CD14-positive monocyte (primary cell): ENCODE measurements at regions not wholly inside any gene's neighbourhood (a gene's known extent, or its start where the extent isn't known, plus 50 kb on each side); places are given as distances from the start of the nearest gene placed in this dataset.

Experiments used
- DNase-seq, 3 donors: peaks; one replicate each; pipeline ENCODE4 v3.0.0-alpha.2; 2011 to 2022
- H2AFZ ChIP-seq: 2 replicates; pipeline ENCODE4 v1.6.0; 2012; ENCODE audit warnings: mild to moderate bottlenecking, low read depth, low read length, inconsistent platforms; ENCODE audit not compliant: insufficient read depth, poor library complexity, severe bottlenecking
- H3K27ac ChIP-seq, 2 donors: 1 replicate in 1 of 2; 2 replicates in 1 of 2; pipeline ENCODE4 v1.5.1; 2012 to 2013; ENCODE audit warnings: low read length in 2 of 2, control low read depth in 1 of 2, inconsistent platforms in 1 of 2, low read depth in 1 of 2, mild to moderate bottlenecking in 1 of 2
- H3K27me3 ChIP-seq, 2 donors: one replicate each; pipeline versions ENCODE4 v1.6.0 to v1.6.1; 2011 to 2013; ENCODE audit warnings: low read length in 2 of 2; ENCODE audit not compliant: control insufficient read depth in 2 of 2, insufficient read depth in 2 of 2
- H3K36me3 ChIP-seq, 2 donors: replicated peaks in 1 of 2; 1 replicate in 1 of 2; 2 replicates in 1 of 2; pipeline versions ENCODE4 v1.5.1 to v1.6.1; 2012 to 2013; ENCODE audit warnings: low read length in 2 of 2, control low read depth in 1 of 2, inconsistent platforms in 1 of 2, mild to moderate bottlenecking in 1 of 2; ENCODE audit not compliant: insufficient read depth in 2 of 2, control insufficient read depth in 1 of 2
- H3K4me1 ChIP-seq, 2 donors: 1 replicate in 1 of 2; 2 replicates in 1 of 2; pipeline versions ENCODE4 v1.5.1 to v1.6.1; 2012 to 2013; ENCODE audit warnings: low read length in 2 of 2, control low read depth in 1 of 2, inconsistent platforms in 1 of 2, mild to moderate bottlenecking in 1 of 2, moderate library complexity in 1 of 2; ENCODE audit not compliant: insufficient read depth in 2 of 2, control insufficient read depth in 1 of 2
- H3K4me2 ChIP-seq: replicated peaks from 2 replicates; pipeline ENCODE3; 2012; ENCODE audit warnings: low read length, moderate library complexity, mild to moderate bottlenecking; ENCODE audit not compliant: poor library complexity, severe bottlenecking; ENCODE audit errors: extremely low read depth
- H3K4me3 ChIP-seq, 3 experiments: fragments of 200-600 bp in 1 of 3; sonication (generic) in 1 of 3; replicated peaks in 1 of 3; 1 replicate in 2 of 3; 2 replicates in 1 of 3; pipeline ENCODE4 v1.5.1; 2011 to 2013; ENCODE audit warnings: low read length in 3 of 3, mild to moderate bottlenecking in 3 of 3, control low read depth in 2 of 3, low read depth in 2 of 3, inconsistent platforms in 1 of 3, moderate library complexity in 1 of 3
- H3K79me2 ChIP-seq: 2 replicates; pipeline ENCODE4 v1.6.0; 2012; ENCODE audit warnings: mild to moderate bottlenecking, control low read depth, inconsistent platforms, low read length, moderate library complexity; ENCODE audit not compliant: insufficient read depth
- H3K9ac ChIP-seq: 2 replicates; pipeline ENCODE4 v1.6.0; 2017; ENCODE audit warnings: low read length, mild to moderate bottlenecking; ENCODE audit not compliant: insufficient read depth, poor library complexity, severe bottlenecking
- H3K9me3 ChIP-seq, 2 donors: replicated peaks in 1 of 2; 1 replicate in 1 of 2; 2 replicates in 1 of 2; pipeline versions ENCODE4 v1.5.1 to v1.6.1; 2012 to 2013; ENCODE audit warnings: low read length in 2 of 2, control low read depth in 1 of 2; ENCODE audit not compliant: control insufficient read depth in 1 of 2, insufficient read depth in 1 of 2
- H4K20me1 ChIP-seq: 2 replicates; pipeline ENCODE4 v1.6.0; 2012; ENCODE audit warnings: mild to moderate bottlenecking, low read length, control low read depth, moderate library complexity; ENCODE audit not compliant: insufficient read depth
- H3K27ac Mint-ChIP-seq, 7 donors: one replicate each; pipeline ENCODE4 v1.8.0; 2020; ENCODE audit warnings: mild to moderate bottlenecking in 7 of 7, mixed read lengths in 7 of 7, moderate library complexity in 6 of 7, inconsistent platforms in 2 of 7
- H3K27me3 Mint-ChIP-seq, 3 donors: one replicate each; pipeline ENCODE4 v1.8.0; 2021 to 2022; ENCODE audit warnings: low read depth in 3 of 3, mild to moderate bottlenecking in 3 of 3, mixed read lengths in 3 of 3, moderate library complexity in 3 of 3, inconsistent platforms in 1 of 3
- H3K36me3 Mint-ChIP-seq, 2 donors: one replicate each; pipeline ENCODE4 v1.8.0; 2020; ENCODE audit warnings: mixed read lengths in 2 of 2, inconsistent platforms in 1 of 2, mild to moderate bottlenecking in 1 of 2
- H3K4me1 Mint-ChIP-seq: one replicate; pipeline ENCODE4 v1.8.0; 2020; ENCODE audit warnings: mild to moderate bottlenecking, mixed read lengths
- H3K4me3 Mint-ChIP-seq, 2 donors: one replicate each; pipeline ENCODE4 v1.8.0; 2020; ENCODE audit warnings: mild to moderate bottlenecking in 2 of 2, mixed read lengths in 2 of 2, moderate library complexity in 1 of 2
- H3K9me3 Mint-ChIP-seq, 7 donors: one replicate each; pipeline ENCODE4 v1.8.0; 2020 to 2022; ENCODE audit warnings: mixed read lengths in 7 of 7, mild to moderate bottlenecking in 6 of 7, moderate library complexity in 6 of 7, inconsistent platforms in 2 of 7
- WGBS: methylation state at CpG from one replicate; pipeline ENCODE4 v1.1.5; 2013; ENCODE audit warnings: missing lambda C conversion rate; ENCODE audit not compliant: insufficient coverage; 5-methylcytosine and 5-hydroxymethylcytosine counted together
- intact Hi-C, 2 donors: fragments of 100-400 bp; cut with micrococcal nuclease; formaldehyde crosslinking; loops; one replicate each; pipeline versions ENCODE4 v1.15.0 to v1.15.1; 2023
- TF ChIP-seq, protein P1 (sequence below): fragments of 200-600 bp; IDR thresholded peaks from one replicate; pipeline ENCODE4 v1.8.0; 2022; ENCODE audit warnings: antibody characterized with exemption, mild to moderate bottlenecking

DNA sequence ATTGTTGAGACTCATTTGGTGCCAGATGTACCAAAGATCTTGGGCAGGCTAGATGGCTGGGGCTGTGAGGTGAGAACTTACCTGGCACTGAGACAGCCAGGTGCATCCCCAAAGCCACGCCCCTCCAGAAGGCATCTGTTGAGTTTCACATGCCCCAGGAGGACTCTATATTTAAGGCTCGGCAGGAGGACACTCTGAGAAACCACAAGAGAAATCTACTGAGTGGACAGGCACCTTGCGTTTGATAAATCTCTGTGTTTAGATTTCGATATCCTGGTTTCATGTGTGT lies 197.9 kb upstream of the ZNF536 start:
- peaks cover 4 to 19% (median 8%) of the 10 kb centered on the region in 7 donors for H3K9me3 Mint-ChIP-seq
- H3K4me3 Mint-ChIP-seq: no peak overlapping the region
- no peak overlapping the region for H3K27ac ChIP-seq
- H3K9ac ChIP-seq: no peak overlapping the region
- no peak overlapping the region for H2AFZ ChIP-seq
- no peaks in the 10 kb centered on the region for H3K4me1 ChIP-seq
- no peak overlapping the region for H3K4me2 ChIP-seq
- H3K27ac Mint-ChIP-seq: no peak overlapping the region
- no peaks in the 10 kb centered on the region for H3K27me3 ChIP-seq
- 100% methylated on average over 1 of the region's 4 CpGs for WGBS
- no peak for DNase-seq
- H3K79me2 ChIP-seq: no peaks in the 10 kb centered on the region
- no peaks in the 10 kb centered on the region for H4K20me1 ChIP-seq
- H3K36me3 Mint-ChIP-seq: no peaks in the 10 kb centered on the region
- H3K36me3 ChIP-seq: no peaks in the 10 kb centered on the region
- peaks cover 4 to 12% of the 10 kb centered on the region in 2 donors for H3K9me3 ChIP-seq
- H3K4me3 ChIP-seq: no peak overlapping the region
- H3K27me3 Mint-ChIP-seq: peaks cover 2% of the 10 kb centered on the region in 3 donors
- no peaks in the 10 kb centered on the region for H3K4me1 Mint-ChIP-seq
- TF ChIP-seq, protein P1, sequence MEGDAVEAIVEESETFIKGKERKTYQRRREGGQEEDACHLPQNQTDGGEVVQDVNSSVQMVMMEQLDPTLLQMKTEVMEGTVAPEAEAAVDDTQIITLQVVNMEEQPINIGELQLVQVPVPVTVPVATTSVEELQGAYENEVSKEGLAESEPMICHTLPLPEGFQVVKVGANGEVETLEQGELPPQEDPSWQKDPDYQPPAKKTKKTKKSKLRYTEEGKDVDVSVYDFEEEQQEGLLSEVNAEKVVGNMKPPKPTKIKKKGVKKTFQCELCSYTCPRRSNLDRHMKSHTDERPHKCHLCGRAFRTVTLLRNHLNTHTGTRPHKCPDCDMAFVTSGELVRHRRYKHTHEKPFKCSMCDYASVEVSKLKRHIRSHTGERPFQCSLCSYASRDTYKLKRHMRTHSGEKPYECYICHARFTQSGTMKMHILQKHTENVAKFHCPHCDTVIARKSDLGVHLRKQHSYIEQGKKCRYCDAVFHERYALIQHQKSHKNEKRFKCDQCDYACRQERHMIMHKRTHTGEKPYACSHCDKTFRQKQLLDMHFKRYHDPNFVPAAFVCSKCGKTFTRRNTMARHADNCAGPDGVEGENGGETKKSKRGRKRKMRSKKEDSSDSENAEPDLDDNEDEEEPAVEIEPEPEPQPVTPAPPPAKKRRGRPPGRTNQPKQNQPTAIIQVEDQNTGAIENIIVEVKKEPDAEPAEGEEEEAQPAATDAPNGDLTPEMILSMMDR: no peak
- intact Hi-C loops: no loop called here

GRCh38 chr19:30174791-30175190 lies 197.4 kb upstream of the ZNF536 start:
- intact Hi-C loops: no loop called here
- H3K27me3 ChIP-seq: no peaks in the 10 kb centered on the region
- no peak for DNase-seq
- H3K4me3 ChIP-seq: no peak overlapping the region
- H3K79me2 ChIP-seq: no peaks in the 10 kb centered on the region
- H3K36me3 ChIP-seq: no peaks in the 10 kb centered on the region
- H3K9me3 ChIP-seq: peaks cover 4 to 14% of the 10 kb centered on the region in 2 donors
- no peaks in the 10 kb centered on the region for H3K4me1 Mint-ChIP-seq
- no peak overlapping the region for H3K27ac Mint-ChIP-seq
- TF ChIP-seq, protein P1: no peak
- H2AFZ ChIP-seq: no peak overlapping the region
- H3K4me2 ChIP-seq: no peak overlapping the region
- H3K27ac ChIP-seq: no peak overlapping the region
- no peaks in the 10 kb centered on the region for H3K4me1 ChIP-seq
- no peak overlapping the region for H3K9ac ChIP-seq
- H3K9me3 Mint-ChIP-seq: peaks cover 4 to 19% (median 8%) of the 10 kb centered on the region in 7 donors
- no peaks in the 10 kb centered on the region for H3K36me3 Mint-ChIP-seq
- H3K27me3 Mint-ChIP-seq: peaks cover 2 to 3% (median 2%) of the 10 kb centered on the region in 3 donors
- H3K4me3 Mint-ChIP-seq: no peak overlapping the region
- H4K20me1 ChIP-seq: no peaks in the 10 kb centered on the region
- WGBS: 79% methylated on average over 6 of the region's 9 CpGs
